PFSK-1 (cell line): ENCODE measurements at regions not wholly inside any gene's neighbourhood (a gene's known extent, or its start where the extent isn't known, plus 50 kb on each side); places are given as distances from the start of the nearest gene placed in this dataset.

Source experiments
- FOXP2 ChIP-seq: optimal IDR thresholded peaks from 2 replicates; pipeline ENCODE3; 2011; ENCODE audit warnings: borderline replicate concordance, control low read depth, inconsistent platforms; ENCODE audit not compliant: insufficient read depth; ENCODE audit errors: extremely low read length, extremely low read depth
- POLR2AphosphoS5 ChIP-seq: IDR thresholded peaks from 2 replicates; pipeline ENCODE4 v1.6.1; 2012; ENCODE audit warnings: low read depth, mild to moderate bottlenecking, control low read depth, low read length, moderate library complexity
- SIN3A ChIP-seq: IDR thresholded peaks from 2 replicates; pipeline ENCODE4 v1.6.1; 2012; ENCODE audit warnings: mild to moderate bottlenecking, low read length, moderate library complexity, borderline replicate concordance; ENCODE audit not compliant: insufficient read depth
- TAF1 ChIP-seq: IDR thresholded peaks from 2 replicates; pipeline ENCODE4 v1.6.1; 2012; ENCODE audit warnings: low read length, control low read depth, borderline replicate concordance; ENCODE audit not compliant: insufficient read depth
- TF ChIP-seq, protein P1 (sequence below), 2 experiments: IDR thresholded peaks; 2 replicates each; pipeline versions ENCODE4 v1.6.1 to v1.8.0; 2011 to 2012; ENCODE audit warnings: low read depth in 2 of 2, low read length in 2 of 2, control low read depth in 1 of 2, inconsistent platforms in 1 of 2, mild to moderate bottlenecking in 1 of 2, moderate library complexity in 1 of 2; ENCODE audit not compliant: insufficient read depth in 1 of 2

DNA sequence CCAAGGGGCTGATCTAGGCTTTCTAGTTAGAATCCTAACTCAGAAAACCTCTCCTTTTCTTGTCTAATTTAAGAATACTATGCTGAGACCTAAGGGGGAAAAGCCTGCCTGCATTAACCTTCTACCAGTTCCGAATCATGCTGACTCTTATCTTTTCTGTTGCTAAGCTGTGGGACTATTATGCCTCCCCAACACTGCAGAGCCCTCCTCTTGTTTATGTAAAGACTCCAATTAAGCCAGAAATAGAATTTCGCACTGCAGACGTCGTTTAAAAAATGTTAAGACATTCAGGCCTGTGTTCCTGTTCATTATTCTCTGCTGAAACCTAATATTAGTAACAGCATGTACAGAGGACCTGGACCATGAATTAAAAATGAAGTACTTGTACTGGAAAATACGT, 310.6 kb upstream of the ATP11B start:
- TF ChIP-seq SIN3A (no peak), POLR2AphosphoS5 (no peak), TAF1 (no peak), FOXP2 (no peak)
- TF ChIP-seq, protein P1, sequence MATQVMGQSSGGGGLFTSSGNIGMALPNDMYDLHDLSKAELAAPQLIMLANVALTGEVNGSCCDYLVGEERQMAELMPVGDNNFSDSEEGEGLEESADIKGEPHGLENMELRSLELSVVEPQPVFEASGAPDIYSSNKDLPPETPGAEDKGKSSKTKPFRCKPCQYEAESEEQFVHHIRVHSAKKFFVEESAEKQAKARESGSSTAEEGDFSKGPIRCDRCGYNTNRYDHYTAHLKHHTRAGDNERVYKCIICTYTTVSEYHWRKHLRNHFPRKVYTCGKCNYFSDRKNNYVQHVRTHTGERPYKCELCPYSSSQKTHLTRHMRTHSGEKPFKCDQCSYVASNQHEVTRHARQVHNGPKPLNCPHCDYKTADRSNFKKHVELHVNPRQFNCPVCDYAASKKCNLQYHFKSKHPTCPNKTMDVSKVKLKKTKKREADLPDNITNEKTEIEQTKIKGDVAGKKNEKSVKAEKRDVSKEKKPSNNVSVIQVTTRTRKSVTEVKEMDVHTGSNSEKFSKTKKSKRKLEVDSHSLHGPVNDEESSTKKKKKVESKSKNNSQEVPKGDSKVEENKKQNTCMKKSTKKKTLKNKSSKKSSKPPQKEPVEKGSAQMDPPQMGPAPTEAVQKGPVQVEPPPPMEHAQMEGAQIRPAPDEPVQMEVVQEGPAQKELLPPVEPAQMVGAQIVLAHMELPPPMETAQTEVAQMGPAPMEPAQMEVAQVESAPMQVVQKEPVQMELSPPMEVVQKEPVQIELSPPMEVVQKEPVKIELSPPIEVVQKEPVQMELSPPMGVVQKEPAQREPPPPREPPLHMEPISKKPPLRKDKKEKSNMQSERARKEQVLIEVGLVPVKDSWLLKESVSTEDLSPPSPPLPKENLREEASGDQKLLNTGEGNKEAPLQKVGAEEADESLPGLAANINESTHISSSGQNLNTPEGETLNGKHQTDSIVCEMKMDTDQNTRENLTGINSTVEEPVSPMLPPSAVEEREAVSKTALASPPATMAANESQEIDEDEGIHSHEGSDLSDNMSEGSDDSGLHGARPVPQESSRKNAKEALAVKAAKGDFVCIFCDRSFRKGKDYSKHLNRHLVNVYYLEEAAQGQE (IDR thresholded peaks at IDR 0.05; ENCODE audit: insufficient read depth in 1 of 2, low read depth in 2 of 2, low read length in 2 of 2): no peak

DNA sequence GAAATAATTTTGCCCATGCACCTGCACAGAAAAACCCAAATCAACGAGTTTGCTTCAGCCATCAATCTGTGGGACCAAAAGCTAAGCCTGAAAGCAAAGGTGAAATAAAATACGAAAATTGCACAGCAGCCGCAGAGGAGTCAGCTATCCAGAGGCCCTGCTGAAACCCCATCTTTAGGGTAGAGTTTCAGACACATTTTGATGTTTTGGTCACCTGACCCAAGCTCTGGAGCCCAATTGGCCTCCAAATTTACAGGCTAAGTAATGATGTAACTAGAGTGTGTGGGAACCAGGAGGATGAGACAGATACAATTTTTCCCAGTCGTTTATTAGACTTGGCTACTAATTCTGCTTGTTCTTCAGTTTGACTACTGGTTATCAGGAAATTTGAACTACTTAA, 308.6 kb upstream of the ATP11B start:
- no peak for TF ChIP-seq FOXP2
- TF ChIP-seq TAF1: no peak
- TF ChIP-seq, protein P1 (IDR thresholded peaks at IDR 0.05; ENCODE audit: insufficient read depth in 1 of 2, low read depth in 2 of 2, low read length in 2 of 2): no peak
- no peak for TF ChIP-seq SIN3A
- no peak for TF ChIP-seq POLR2AphosphoS5

DNA sequence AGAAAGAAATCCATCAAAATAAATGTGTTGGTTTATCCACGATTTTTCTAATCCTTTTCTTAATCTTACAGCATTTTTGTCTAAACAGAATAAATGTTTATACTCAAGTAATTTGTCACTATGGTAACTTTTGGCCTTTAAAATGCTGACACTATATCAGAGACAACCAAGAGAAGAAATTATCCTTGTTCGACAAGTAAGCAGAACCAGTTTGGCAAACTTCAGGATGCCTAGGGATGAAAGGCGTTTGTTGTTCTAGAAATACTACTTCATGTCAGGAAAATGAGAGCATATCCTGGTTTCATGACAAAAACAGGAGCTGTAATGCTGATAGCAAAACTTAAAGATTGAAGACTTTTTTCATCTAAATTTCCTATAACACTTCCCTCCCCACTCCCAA, 308.0 kb upstream of the ATP11B start:
- TF ChIP-seq POLR2AphosphoS5 (no peak), SIN3A (no peak), TAF1 (no peak), FOXP2 (no peak)
- TF ChIP-seq, protein P1 (IDR thresholded peaks at IDR 0.05; ENCODE audit: insufficient read depth in 1 of 2, low read depth in 2 of 2, low read length in 2 of 2): no peak

DNA sequence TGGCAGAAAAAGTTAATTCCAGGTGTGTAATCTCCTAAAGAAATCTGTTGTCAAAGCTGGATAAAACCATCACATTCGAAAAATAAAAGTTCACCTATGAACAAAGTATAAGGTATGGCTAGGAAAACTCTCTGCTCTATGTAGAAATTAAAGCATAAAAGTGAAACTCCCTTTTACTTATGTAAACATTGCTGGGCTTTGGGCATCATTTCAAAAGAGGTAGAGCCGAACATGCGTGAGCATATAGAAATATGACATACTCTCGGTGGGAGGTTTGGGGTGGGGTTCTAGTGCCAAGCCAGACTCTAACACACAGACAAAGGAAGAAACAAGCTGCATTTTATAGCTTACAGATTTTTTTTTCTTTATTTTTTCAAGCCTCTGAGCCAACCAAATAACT, 306.8 kb upstream of the ATP11B start:
- TF ChIP-seq TAF1 (no peak), FOXP2 (no peak), POLR2AphosphoS5 (no peak), SIN3A (no peak)
- TF ChIP-seq, protein P1 (IDR thresholded peaks at IDR 0.05; ENCODE audit: insufficient read depth in 1 of 2, low read depth in 2 of 2, low read length in 2 of 2): no peak

DNA sequence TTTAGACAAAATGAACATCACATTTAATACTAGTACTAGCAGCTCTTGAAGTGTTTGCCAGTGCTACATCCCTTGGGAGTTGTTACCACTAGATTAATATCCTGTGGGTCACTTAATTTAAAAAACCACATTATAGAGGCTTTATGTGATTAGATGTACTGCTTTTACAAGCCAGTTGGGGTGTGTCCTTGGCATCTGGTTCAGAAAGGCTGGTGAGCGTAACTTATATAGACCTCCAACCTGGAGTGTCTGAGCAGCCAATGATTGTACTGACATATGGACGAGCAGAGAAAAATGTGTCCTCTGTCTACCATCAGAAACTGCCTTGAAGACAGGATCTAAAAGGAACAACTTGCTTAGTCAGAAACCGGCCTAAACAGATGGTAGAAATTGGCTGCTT, 306.2 kb upstream of the ATP11B start:
- no peak for TF ChIP-seq SIN3A
- TF ChIP-seq TAF1: no peak
- TF ChIP-seq POLR2AphosphoS5: no peak
- no peak for TF ChIP-seq FOXP2
- TF ChIP-seq, protein P1 (IDR thresholded peaks at IDR 0.05; ENCODE audit: insufficient read depth in 1 of 2, low read depth in 2 of 2, low read length in 2 of 2): no peak
